Activated naive CD8-positive, alpha-beta T cell (primary cell): ENCODE measurements at regions not wholly inside any gene's neighbourhood (a gene's known extent, or its start where the extent isn't known, plus 50 kb on each side); places are given as distances from the start of the nearest gene placed in this dataset.
"Not testable (repeated sequence)": the region's sequence is repeated elsewhere in the genome, so short reads cannot be mapped to it uniquely, and the experiment has no call there.

Experiments
- H3K27ac Mint-ChIP-seq: one replicate; pipeline ENCODE4 v1.8.0; 2021; ENCODE audit warnings: mixed read lengths
- H3K27me3 Mint-ChIP-seq: one replicate; pipeline ENCODE4 v1.8.0; 2021; ENCODE audit warnings: mixed read lengths
- H3K36me3 Mint-ChIP-seq: one replicate; pipeline ENCODE4 v1.8.0; 2021; ENCODE audit warnings: mixed read lengths
- H3K4me1 Mint-ChIP-seq: one replicate; pipeline ENCODE4 v1.8.0; 2021; ENCODE audit warnings: low read depth, mixed read lengths
- H3K4me3 Mint-ChIP-seq: one replicate; pipeline ENCODE4 v1.8.0; 2021; ENCODE audit warnings: mild to moderate bottlenecking, mixed read lengths
- H3K9me3 Mint-ChIP-seq: one replicate; pipeline ENCODE4 v1.8.0; 2021; ENCODE audit warnings: low read depth, mixed read lengths

- peaks cover 26% of the 10 kb centered on the region for H3K36me3 Mint-ChIP-seq
These were observed 147.3 kb upstream of the NEDD9 start for GRCh38 chr6:11379805-11380204.

GRCh38 chr6:11378639-11379038, 146.2 kb upstream of the NEDD9 start:
- Mint-ChIP-seq H3K4me3 (no peak overlapping the region), H3K36me3 (peaks cover 29% of the 10 kb centered on the region), H3K9me3 (no peaks in the 10 kb centered on the region), H3K27me3 (no peaks in the 10 kb centered on the region), H3K27ac (no peak overlapping the region), H3K4me1 (peaks cover 78% of the 10 kb centered on the region)

More at GRCh38 chr6:11379805-11380204, 147.3 kb upstream of the NEDD9 start:
- peak overlapping the region; percentile 18 for H3K27ac Mint-ChIP-seq
- no peaks in the 10 kb centered on the region for H3K9me3 Mint-ChIP-seq
- peaks cover 72% of the 10 kb centered on the region for H3K4me1 Mint-ChIP-seq
- H3K27me3 Mint-ChIP-seq: no peaks in the 10 kb centered on the region
- peak overlapping the region; percentile 88 for H3K4me3 Mint-ChIP-seq

- H3K4me3 Mint-ChIP-seq: peak overlapping the region; percentile 73
- peaks cover 49% of the 10 kb centered on the region for H3K36me3 Mint-ChIP-seq
- H3K9me3 Mint-ChIP-seq: no peaks in the 10 kb centered on the region
- H3K27ac Mint-ChIP-seq: peak overlapping the region; percentile 92
- H3K4me1 Mint-ChIP-seq: peaks cover 74% of the 10 kb centered on the region
- no peaks in the 10 kb centered on the region for H3K27me3 Mint-ChIP-seq
These were observed 141.9 kb upstream of the NEDD9 start for GRCh38 chr6:11374036-11375010.

- no peak overlapping the region for H3K27ac Mint-ChIP-seq
- H3K36me3 Mint-ChIP-seq: peaks cover 52% of the 10 kb centered on the region
- no peak overlapping the region for H3K4me3 Mint-ChIP-seq
- peaks cover 80% of the 10 kb centered on the region for H3K4me1 Mint-ChIP-seq
- H3K27me3 Mint-ChIP-seq: no peaks in the 10 kb centered on the region
- no peaks in the 10 kb centered on the region for H3K9me3 Mint-ChIP-seq
These were observed 140.7 kb upstream of the NEDD9 start for GRCh38 chr6:11373208-11373607.

- Mint-ChIP-seq H3K4me1 (peaks cover 81% of the 10 kb centered on the region), H3K36me3 (peaks cover 45% of the 10 kb centered on the region), H3K27ac (peak overlapping the region; percentile 71)
- not testable (repeated sequence) for H3K9me3 Mint-ChIP-seq, H3K27me3 Mint-ChIP-seq, H3K4me3 Mint-ChIP-seq
These were observed 139.8 kb upstream of the NEDD9 start for GRCh38 chr6:11372186-11372790.

GRCh38 chr6:11370191-11371018, 137.9 kb upstream of the NEDD9 start:
- Mint-ChIP-seq H3K27me3 (no peaks in the 10 kb centered on the region), H3K9me3 (no peaks in the 10 kb centered on the region), H3K4me3 (no peak overlapping the region), H3K36me3 (peaks cover 44% of the 10 kb centered on the region), H3K27ac (peak overlapping the region; percentile 51), H3K4me1 (peaks cover 85% of the 10 kb centered on the region)

- Mint-ChIP-seq H3K4me1 (peaks cover 85% of the 10 kb centered on the region), H3K27ac (peak overlapping the region; percentile 74), H3K4me3 (peak overlapping the region; percentile 57), H3K36me3 (peaks cover 45% of the 10 kb centered on the region), H3K9me3 (no peaks in the 10 kb centered on the region), H3K27me3 (no peaks in the 10 kb centered on the region)
These were observed 136.3 kb upstream of the NEDD9 start for GRCh38 chr6:11368760-11369159.

- Mint-ChIP-seq H3K9me3 (no peaks in the 10 kb centered on the region), H3K27me3 (no peaks in the 10 kb centered on the region), H3K36me3 (peaks cover 45% of the 10 kb centered on the region)
These were observed 135.8 kb upstream of the NEDD9 start for GRCh38 chr6:11368264-11368663.

GRCh38 chr6:11367638-11368199, 135.3 kb upstream of the NEDD9 start:
- Mint-ChIP-seq H3K4me3 (no peak overlapping the region), H3K4me1 (peaks cover 92% of the 10 kb centered on the region), H3K27ac (peak overlapping the region; percentile 86), H3K9me3 (no peaks in the 10 kb centered on the region), H3K36me3 (peaks cover 44% of the 10 kb centered on the region), H3K27me3 (no peaks in the 10 kb centered on the region)

More at GRCh38 chr6:11368264-11368663, 135.8 kb upstream of the NEDD9 start:
- Mint-ChIP-seq H3K4me1 (peaks cover 89% of the 10 kb centered on the region), H3K4me3 (peak overlapping the region; percentile 57), H3K27ac (peak overlapping the region; percentile 74)

- H3K36me3 Mint-ChIP-seq: peaks cover 41% of the 10 kb centered on the region
- H3K4me3 Mint-ChIP-seq: peak overlapping the region; percentile 63
These were observed 134.6 kb upstream of the NEDD9 start for GRCh38 chr6:11366934-11367637.

GRCh38 chr6:11366183-11366933, 133.9 kb upstream of the NEDD9 start:
- peaks cover under 1% of the 10 kb centered on the region for H3K9me3 Mint-ChIP-seq
- peaks cover 95% of the 10 kb centered on the region for H3K4me1 Mint-ChIP-seq
- H3K27me3 Mint-ChIP-seq: no peaks in the 10 kb centered on the region
- H3K27ac Mint-ChIP-seq: peak overlapping the region; percentile 86
- peak overlapping the region; percentile 63 for H3K4me3 Mint-ChIP-seq
- peaks cover 45% of the 10 kb centered on the region for H3K36me3 Mint-ChIP-seq

More at GRCh38 chr6:11366934-11367637, 134.6 kb upstream of the NEDD9 start:
- Mint-ChIP-seq H3K9me3 (no peaks in the 10 kb centered on the region), H3K27ac (peak overlapping the region; percentile 86), H3K4me1 (peaks cover 92% of the 10 kb centered on the region), H3K27me3 (no peaks in the 10 kb centered on the region)

- H3K27ac Mint-ChIP-seq: peak overlapping the region; percentile 88
- H3K4me3 Mint-ChIP-seq: peak overlapping the region; percentile 62
- peaks cover 5% of the 10 kb centered on the region for H3K9me3 Mint-ChIP-seq
- H3K4me1 Mint-ChIP-seq: peaks cover 92% of the 10 kb centered on the region
- H3K27me3 Mint-ChIP-seq: no peaks in the 10 kb centered on the region
- peaks cover 46% of the 10 kb centered on the region for H3K36me3 Mint-ChIP-seq
These were observed 132.5 kb upstream of the NEDD9 start for GRCh38 chr6:11364971-11365397.

GRCh38 chr6:11363881-11364576, 131.6 kb upstream of the NEDD9 start:
- H3K27me3 Mint-ChIP-seq: no peaks in the 10 kb centered on the region
- H3K27ac Mint-ChIP-seq: peak overlapping the region; percentile 88
- H3K36me3 Mint-ChIP-seq: peaks cover 49% of the 10 kb centered on the region

More at GRCh38 chr6:11363881-11364576, 131.6 kb upstream of the NEDD9 start:
- Mint-ChIP-seq H3K4me3 (peak overlapping the region; percentile 76), H3K9me3 (peaks cover 11% of the 10 kb centered on the region), H3K4me1 (peaks cover 93% of the 10 kb centered on the region)
